AG09309 (cell line): ENCODE measurements at regions not wholly inside any gene's neighbourhood (a gene's known extent, or its start where the extent isn't known, plus 50 kb on each side); places are given as distances from the start of the nearest gene placed in this dataset.
"Not testable (repeated sequence)": the region's sequence is repeated elsewhere in the genome, so short reads cannot be mapped to it uniquely, and the experiment has no call there.

ENCODE experiments used
- DNase-seq: peaks from one replicate; pipeline ENCODE4 v3.0.0-alpha.2; 2010; ENCODE audit warnings: low read depth
- H3K4me3 ChIP-seq: 2 replicates; pipeline ENCODE4 v1.5.1; 2011; ENCODE audit warnings: mild to moderate bottlenecking, low read depth, low read length, moderate library complexity; ENCODE audit not compliant: control insufficient read depth
- CTCF ChIP-seq: IDR thresholded peaks from 2 replicates; pipeline ENCODE4 v1.5.1; 2011; ENCODE audit warnings: mild to moderate bottlenecking, low read depth, low read length, inconsistent platforms; ENCODE audit not compliant: insufficient read depth, control insufficient read depth; ENCODE audit errors: missing control alignments

- no peak for TF ChIP-seq CTCF
- H3K4me3 ChIP-seq: no peak overlapping the region
- peak; percentile 20 for DNase-seq
Measured at GRCh38 chr5:108561416-108562204, 179.7 kb upstream of the FBXL17 start.

- no peak for TF ChIP-seq CTCF
- peak; percentile 91 for DNase-seq
- no peak overlapping the region for H3K4me3 ChIP-seq
Measured at GRCh38 chr5:108560581-108560980, 178.7 kb upstream of the FBXL17 start.

- no peak overlapping the region for H3K4me3 ChIP-seq
- TF ChIP-seq CTCF: no peak
- no peak for DNase-seq
Measured at GRCh38 chr5:108560166-108560565, 178.3 kb upstream of the FBXL17 start.

GRCh38 chr5:108558840-108559239 is 176.9 kb upstream of the FBXL17 start:
- not testable (repeated sequence) for H3K4me3 ChIP-seq, DNase-seq

- H3K4me3 ChIP-seq, DNase-seq: not testable (repeated sequence)
Measured at GRCh38 chr5:108558142-108558541, 176.2 kb upstream of the FBXL17 start.

- TF ChIP-seq CTCF: no peak
- no peak overlapping the region for H3K4me3 ChIP-seq
- DNase-seq: no peak
Measured at GRCh38 chr5:108557686-108558085, 175.8 kb upstream of the FBXL17 start.

- no peak for DNase-seq
- no peak overlapping the region for H3K4me3 ChIP-seq
- no peak for TF ChIP-seq CTCF
Measured at GRCh38 chr5:108556441-108557145, 174.7 kb upstream of the FBXL17 start.
